Loucy (cell line): ENCODE measurements at regions not wholly inside any gene's neighbourhood (a gene's known extent, or its start where the extent isn't known, plus 50 kb on each side); places are given as distances from the start of the nearest gene placed in this dataset.

Experiments used
- CTCF ChIP-seq: fragments of 200-600 bp; sonication (generic); conservative IDR thresholded peaks from 2 replicates; pipeline ENCODE4 v1.5.1; 2014; ENCODE audit warnings: mild to moderate bottlenecking, antibody characterized with exemption, low read length
- EZH2phosphoT487 ChIP-seq: fragments of 200-600 bp; IDR thresholded peaks from 2 replicates; pipeline ENCODE4 v1.6.1; 2018; ENCODE audit warnings: antibody characterized with exemption, mild to moderate bottlenecking, moderate library complexity, borderline replicate concordance

- TF ChIP-seq CTCF, result no peak
- TF ChIP-seq EZH2phosphoT487, result no peak
Observed at GRCh38 chr11:19395050-19395449, 154.3 kb upstream of the E2F8 start.
